ENCODE measurements at regions not wholly inside any gene's neighbourhood (a gene's known extent, or its start where the extent isn't known, plus 50 kb on each side); places are given as distances from the start of the nearest gene placed in this dataset.
A peak's percentile ranks its signal among the peaks of the same experiment; 100 is the strongest.

DNA sequence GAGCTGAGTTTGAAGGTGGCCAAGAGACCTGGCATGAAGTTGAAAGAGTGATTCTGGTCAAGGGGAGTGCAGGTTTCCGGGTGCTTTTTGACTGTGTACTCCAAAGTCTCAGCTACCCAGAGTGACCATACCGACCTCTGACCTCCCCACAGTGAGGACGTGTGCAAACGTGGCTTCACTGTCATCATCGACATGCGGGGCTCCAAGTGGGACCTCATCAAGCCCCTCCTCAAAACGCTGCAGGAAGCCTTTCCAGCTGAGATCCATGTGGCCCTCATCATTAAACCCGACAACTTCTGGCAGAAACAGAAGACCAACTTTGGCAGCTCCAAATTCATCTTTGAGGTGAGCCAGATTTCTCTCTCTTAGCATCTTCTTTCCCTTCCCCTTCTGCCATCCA is 272.4 kb upstream of the ROPN1 start:
- Histone ChIP-seq H3K4me2 (no peak overlapping the region), H3K79me2 (ENCODE audit: low read depth) (no peaks in the 10 kb centered on the region), H3K4me3 (no peak overlapping the region), H3K9me3 (ENCODE audit: insufficient read depth, low read depth) (no peaks in the 10 kb centered on the region), H3K36me3 (ENCODE audit: low read depth) (no peaks in the 10 kb centered on the region), H3F3A (ENCODE audit: insufficient read depth, low read depth) (peaks cover 6% of the 10 kb centered on the region; the same call in 1 of the 2 replicates), H3K4me1 (replicated peaks; ENCODE audit: insufficient read depth) (no peaks in the 10 kb centered on the region; the same call in 1 of the 2 replicates), H2AFZ (no peak overlapping the region), H3K27me3 (ENCODE audit: insufficient read depth, low read depth) (0 out of 2 replicates have a peak, but pooled peaks cover 5% of the 10 kb centered on the region), H3K27ac (no peak overlapping the region), H4K20me1 (ENCODE audit: insufficient read depth) (no peaks in the 10 kb centered on the region), H3K9me2 (ENCODE audit: insufficient read depth) (no peaks in the 10 kb centered on the region)
- CTCF ChIA-PET = no interaction called here
- no TSS peak for BruUV-seq (replicated peaks)
- intact Hi-C loops (cut with micrococcal nuclease; ENCODE audit: unreplicated experiment) = loop anchor here (5.0 to 10.0 kb wide), 2 partner anchors 512 to 680 kb away; partner anchors contain the start of gene HACD2
- POLR2A ChIA-PET (ENCODE audit: unreplicated experiment) = no interaction called here
- no peak for TF ChIP-seq EZH2 (IDR thresholded peaks at IDR 0.05; ENCODE audit: low read depth)
- TF ChIP-seq, protein P1, sequence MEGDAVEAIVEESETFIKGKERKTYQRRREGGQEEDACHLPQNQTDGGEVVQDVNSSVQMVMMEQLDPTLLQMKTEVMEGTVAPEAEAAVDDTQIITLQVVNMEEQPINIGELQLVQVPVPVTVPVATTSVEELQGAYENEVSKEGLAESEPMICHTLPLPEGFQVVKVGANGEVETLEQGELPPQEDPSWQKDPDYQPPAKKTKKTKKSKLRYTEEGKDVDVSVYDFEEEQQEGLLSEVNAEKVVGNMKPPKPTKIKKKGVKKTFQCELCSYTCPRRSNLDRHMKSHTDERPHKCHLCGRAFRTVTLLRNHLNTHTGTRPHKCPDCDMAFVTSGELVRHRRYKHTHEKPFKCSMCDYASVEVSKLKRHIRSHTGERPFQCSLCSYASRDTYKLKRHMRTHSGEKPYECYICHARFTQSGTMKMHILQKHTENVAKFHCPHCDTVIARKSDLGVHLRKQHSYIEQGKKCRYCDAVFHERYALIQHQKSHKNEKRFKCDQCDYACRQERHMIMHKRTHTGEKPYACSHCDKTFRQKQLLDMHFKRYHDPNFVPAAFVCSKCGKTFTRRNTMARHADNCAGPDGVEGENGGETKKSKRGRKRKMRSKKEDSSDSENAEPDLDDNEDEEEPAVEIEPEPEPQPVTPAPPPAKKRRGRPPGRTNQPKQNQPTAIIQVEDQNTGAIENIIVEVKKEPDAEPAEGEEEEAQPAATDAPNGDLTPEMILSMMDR (conservative IDR thresholded peaks at IDR 0.05) = no peak
- DNase-seq = no peak

DNA sequence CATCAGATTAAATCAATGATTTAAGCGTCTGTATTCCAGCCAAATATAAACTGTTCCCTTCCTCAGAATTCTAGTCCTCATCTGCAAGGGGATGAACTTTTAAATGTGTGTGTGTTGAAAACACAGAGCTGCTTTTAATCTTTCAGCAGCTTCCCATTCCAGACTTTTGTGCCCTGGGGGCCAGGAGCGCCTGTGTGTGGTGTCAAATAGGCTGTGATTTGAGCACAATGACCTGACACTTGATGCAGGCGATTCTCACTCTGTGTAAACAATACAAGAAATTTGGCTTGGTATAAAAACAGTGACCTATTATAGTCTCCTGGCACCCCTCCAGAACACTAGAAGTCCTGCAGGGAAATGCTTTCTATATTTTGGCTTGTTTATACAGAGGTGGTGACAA is 274.6 kb upstream of the ROPN1 start:
- H3K27ac ChIP-seq = no peak overlapping the region
- H4K20me1 ChIP-seq (ENCODE audit: insufficient read depth) = no peaks in the 10 kb centered on the region
- POLR2A ChIA-PET (ENCODE audit: unreplicated experiment) = no interaction called here
- H3K4me1 ChIP-seq (replicated peaks; ENCODE audit: insufficient read depth) = no peaks in the 10 kb centered on the region; the same call in 1 of the 2 replicates
- H3F3A ChIP-seq (ENCODE audit: insufficient read depth, low read depth) = peaks cover 6% of the 10 kb centered on the region; the same call in 1 of the 2 replicates
- H3K79me2 ChIP-seq (ENCODE audit: low read depth) = no peaks in the 10 kb centered on the region
- intact Hi-C loops (cut with micrococcal nuclease; ENCODE audit: unreplicated experiment) = loop anchor here (10.0 kb wide), 1 partner anchor 682 kb away; the partner anchor contains the start of gene HACD2
- TF ChIP-seq EZH2 (IDR thresholded peaks at IDR 0.05; ENCODE audit: low read depth) = no peak
- TF ChIP-seq, protein P1 (conservative IDR thresholded peaks at IDR 0.05) = no peak
- H3K4me2 ChIP-seq = no peak overlapping the region
- 0 out of 2 replicates have a peak, but pooled peaks cover 7% of the 10 kb centered on the region for H3K27me3 ChIP-seq (ENCODE audit: insufficient read depth, low read depth)
- no peak overlapping the region for H2AFZ ChIP-seq
- no peaks in the 10 kb centered on the region for H3K36me3 ChIP-seq (ENCODE audit: low read depth)
- BruUV-seq (replicated peaks) = no TSS peak
- peak in 1 of 2 experiments; percentile 85 for DNase-seq
- no peaks in the 10 kb centered on the region for H3K9me2 ChIP-seq (ENCODE audit: insufficient read depth)
- H3K4me3 ChIP-seq = no peak overlapping the region
- no peaks in the 10 kb centered on the region for H3K9me3 ChIP-seq (ENCODE audit: insufficient read depth, low read depth)
- CTCF ChIA-PET = interaction anchor here (1.1 kb wide), 1 partner anchor 20 kb away, joined by 3 read pairs; no protein-coding TSS in a partner anchor

DNA sequence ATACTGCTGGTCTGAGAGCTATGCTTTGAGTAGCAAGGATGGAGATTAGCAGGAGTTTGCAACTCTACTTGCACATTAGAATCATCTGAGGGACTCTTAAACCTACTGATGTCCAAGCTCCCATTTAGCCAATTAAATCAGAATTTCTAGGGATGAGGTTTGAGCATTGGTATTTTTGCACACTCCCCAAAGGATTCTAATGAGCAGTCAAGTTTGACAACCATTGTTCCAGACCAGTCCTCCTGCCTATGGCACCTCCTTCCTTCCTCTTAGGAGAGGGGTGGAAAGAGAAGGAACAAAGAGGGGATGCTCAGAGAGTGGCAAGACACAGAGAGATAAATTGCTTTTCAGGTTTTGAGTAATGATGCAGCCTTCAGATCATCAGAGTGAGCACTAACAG is 275.5 kb upstream of the ROPN1 start:
- Histone ChIP-seq H3F3A (ENCODE audit: insufficient read depth, low read depth) (peaks cover 6% of the 10 kb centered on the region; the same call in 1 of the 2 replicates), H3K36me3 (ENCODE audit: low read depth) (no peaks in the 10 kb centered on the region), H2AFZ (no peak overlapping the region), H3K4me3 (no peak overlapping the region), H4K20me1 (ENCODE audit: insufficient read depth) (no peaks in the 10 kb centered on the region), H3K9me3 (ENCODE audit: insufficient read depth, low read depth) (no peaks in the 10 kb centered on the region), H3K4me2 (no peak overlapping the region), H3K27me3 (ENCODE audit: insufficient read depth, low read depth) (0 out of 2 replicates have a peak, but pooled peaks cover 7% of the 10 kb centered on the region), H3K4me1 (replicated peaks; ENCODE audit: insufficient read depth) (no peaks in the 10 kb centered on the region; the same call in 1 of the 2 replicates), H3K79me2 (ENCODE audit: low read depth) (no peaks in the 10 kb centered on the region), H3K9me2 (ENCODE audit: insufficient read depth) (no peaks in the 10 kb centered on the region), H3K27ac (no peak overlapping the region)
- CTCF ChIA-PET = interaction anchor here (0.6 kb wide), 1 partner anchor 37 kb away, joined by 3 read pairs; no protein-coding TSS in a partner anchor
- BruUV-seq (replicated peaks) = no TSS peak
- TF ChIP-seq EZH2 (IDR thresholded peaks at IDR 0.05; ENCODE audit: low read depth) = no peak
- TF ChIP-seq, protein P1 (conservative IDR thresholded peaks at IDR 0.05) = no peak
- intact Hi-C loops (cut with micrococcal nuclease; ENCODE audit: unreplicated experiment) = loop anchor here (10.0 kb wide), 1 partner anchor 683 kb away; the partner anchor contains the start of gene HACD2
- no peak for DNase-seq
- POLR2A ChIA-PET (ENCODE audit: unreplicated experiment) = interaction anchor here (0.6 kb wide), 1 partner anchor 21 kb away, joined by 5 read pairs; no protein-coding TSS in a partner anchor
